NCI-H1417 treated with DMSO at 0.1 percent for 48 hours (cell line): ENCODE measurements at regions not wholly inside any gene's neighbourhood (a gene's known extent, or its start where the extent isn't known, plus 50 kb on each side); places are given as distances from the start of the nearest gene placed in this dataset.

Experiments used
- DNase-seq: peaks from one replicate; lab custom pipeline; 2025; lab: John Stamatoyannopoulos, UW

DNA sequence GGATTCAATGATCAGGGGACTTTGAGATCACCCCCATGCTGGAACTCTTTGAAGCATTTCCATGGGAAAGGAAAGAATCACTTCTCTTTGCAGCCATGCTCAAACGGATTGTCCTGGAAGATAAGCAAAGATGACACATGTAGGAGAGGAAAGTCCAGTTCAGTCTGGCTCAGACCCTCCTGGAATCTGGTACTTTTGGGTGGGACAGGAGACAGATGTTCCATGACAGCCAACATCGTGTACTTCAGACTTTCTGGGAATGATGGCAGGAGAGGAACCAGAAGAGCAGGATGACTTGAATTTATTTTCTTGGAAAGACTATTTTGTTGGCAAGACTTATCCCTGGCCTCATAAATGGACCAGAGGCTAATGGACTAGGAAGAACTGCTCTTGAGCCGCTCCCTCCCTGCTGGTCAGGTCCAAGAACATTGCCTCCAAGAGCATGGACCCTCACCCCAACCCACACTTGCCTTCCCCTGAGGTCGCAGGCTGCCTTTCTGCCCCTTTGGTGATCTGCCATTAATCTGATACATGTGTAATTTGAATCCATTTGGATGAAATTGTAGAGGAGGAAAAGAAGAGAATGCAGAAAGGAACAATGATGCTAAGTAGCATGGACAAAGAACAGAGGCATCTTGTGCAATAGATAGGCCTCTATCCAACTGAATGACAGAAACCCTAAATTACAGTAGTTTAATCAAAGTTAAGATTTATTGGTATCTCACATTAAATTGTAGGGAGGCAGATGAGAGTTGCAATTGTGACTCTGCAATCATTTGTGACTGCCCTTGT lies 201.0 kb downstream of the SNX19 start:
- no peak for DNase-seq

DNA sequence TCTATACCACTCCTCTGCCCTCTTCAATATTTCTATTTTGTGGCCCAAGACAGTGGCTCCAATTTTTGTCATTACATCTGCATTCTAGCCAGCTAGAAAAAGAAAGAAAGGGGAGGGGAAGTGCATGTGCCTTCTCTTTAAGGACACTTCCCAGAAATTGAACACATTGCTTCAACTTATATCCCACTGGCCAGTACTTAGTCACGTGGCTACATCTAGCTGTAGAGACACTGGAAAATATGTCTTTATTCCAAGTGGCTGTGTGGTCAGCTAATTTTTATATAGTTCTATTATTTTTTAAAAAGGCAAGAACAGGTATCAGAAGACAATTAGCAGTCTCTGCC lies 200.4 kb downstream of the SNX19 start:
- DNase-seq, result no peak

GRCh38 chr11:130718120-130718519 lies 198.2 kb downstream of the SNX19 start:
- DNase-seq, result no peak

DNA sequence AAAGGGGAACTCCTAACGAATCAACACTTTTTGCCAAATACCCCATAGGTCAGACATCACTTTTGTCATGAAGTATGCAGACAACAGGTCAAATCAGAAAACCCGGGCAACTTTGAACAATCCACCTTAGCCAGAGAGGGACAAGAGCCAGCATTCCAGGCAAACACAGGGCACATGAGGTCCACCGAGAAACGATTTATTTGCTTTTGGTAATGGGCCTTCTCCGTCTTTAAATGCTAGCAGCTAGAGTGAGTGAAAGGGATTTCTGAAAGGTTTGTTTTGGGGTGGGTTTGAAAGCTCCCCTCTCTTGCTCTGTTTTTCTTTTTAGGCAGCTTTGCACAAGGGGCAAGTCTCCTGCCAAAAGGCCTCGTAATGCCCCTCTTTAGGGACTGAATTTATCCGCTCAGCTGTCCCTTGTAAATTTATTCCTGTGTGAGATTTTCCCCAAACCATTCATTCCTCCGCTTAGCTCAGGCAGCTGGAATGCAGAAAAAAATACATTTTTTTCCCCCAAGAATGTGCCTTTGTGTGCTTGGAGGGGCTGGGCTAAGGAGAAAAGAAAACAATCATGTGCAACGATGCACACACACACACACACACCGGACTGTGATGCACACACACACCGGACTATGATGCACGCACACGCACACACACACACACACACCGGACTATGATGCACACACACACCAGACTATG lies 196.9 kb downstream of the SNX19 start:
- no peak for DNase-seq

GRCh38 chr11:130720232-130721022 lies 195.9 kb downstream of the SNX19 start:
- DNase-seq, result no peak

GRCh38 chr11:130721023-130721681 lies 195.1 kb downstream of the SNX19 start:
- no peak for DNase-seq

DNA sequence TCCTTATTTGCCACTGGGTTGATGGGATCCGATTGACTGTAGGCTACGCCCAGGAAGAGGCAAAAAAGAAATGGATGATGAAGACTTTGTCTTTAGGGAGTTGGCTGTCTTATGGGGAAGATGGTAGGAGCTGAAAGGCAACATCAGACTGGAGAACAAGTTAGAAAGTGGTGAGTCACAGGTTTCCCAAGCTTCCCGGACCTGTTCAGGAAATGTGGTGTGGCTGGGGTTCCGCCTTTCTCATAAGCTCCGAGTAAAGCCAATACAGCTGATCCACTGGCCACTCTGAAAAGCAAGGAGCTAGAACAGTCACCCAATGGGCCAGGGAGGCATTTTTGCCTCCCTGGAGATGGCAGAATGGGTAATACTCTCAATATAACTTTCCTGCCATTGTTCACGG lies 194.5 kb downstream of the SNX19 start:
- DNase-seq, result no peak

GRCh38 chr11:130722401-130722800 lies 193.9 kb downstream of the SNX19 start:
- DNase-seq, result no peak

GRCh38 chr11:130725421-130726233 lies 190.7 kb downstream of the SNX19 start:
- DNase-seq, result no peak

GRCh38 chr11:130726234-130727037 lies 189.8 kb downstream of the SNX19 start:
- DNase-seq, result no peak

GRCh38 chr11:130727157-130728119 lies 188.8 kb downstream of the SNX19 start:
- DNase-seq, result no peak

DNA sequence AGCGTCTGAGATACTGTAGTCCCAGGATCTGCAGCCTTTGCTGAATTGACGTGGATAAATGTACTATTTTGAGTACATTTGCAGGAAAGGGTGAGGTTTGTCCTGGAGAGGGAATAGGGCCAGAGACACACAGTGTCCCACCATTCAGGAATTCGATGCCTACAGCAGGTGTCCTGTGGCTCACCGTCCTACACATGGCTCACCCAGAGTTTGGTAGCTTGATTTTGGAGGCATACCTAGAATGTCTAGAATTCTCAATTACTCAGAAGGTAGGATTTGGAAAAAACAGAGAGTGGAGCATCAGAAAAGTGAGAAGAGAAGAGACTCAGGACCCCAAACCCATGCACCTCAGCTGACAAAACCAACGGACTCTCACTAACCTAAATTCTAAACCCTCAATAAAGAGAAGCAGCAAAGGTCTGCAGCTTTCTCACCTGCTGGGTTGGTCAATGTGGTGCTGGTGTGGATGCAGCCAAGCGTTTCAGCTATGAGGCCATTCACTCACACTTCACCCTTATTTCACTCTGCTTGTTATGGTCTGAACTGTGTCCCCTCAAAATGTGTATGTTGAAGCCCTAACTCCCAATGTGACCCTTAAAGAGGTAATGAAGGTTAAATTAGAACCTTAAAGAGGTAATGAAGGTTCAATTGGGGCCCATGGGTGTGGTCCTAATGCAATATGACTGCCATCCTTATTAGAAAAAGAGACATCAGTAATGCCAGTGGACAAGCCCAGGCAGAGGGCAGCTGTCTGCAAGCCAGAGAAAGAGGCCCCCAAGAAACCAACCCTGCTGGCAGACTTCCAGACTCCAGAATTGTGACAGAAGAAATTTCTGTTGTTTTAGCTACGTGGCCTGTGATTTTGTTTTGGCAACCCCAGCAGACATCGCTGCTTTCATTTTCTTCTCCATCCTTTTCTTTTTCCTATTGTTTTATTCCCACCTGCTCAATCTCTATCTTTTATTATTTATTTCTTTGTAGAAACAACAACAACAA lies 187.8 kb downstream of the SNX19 start:
- no peak for DNase-seq

GRCh38 chr11:130729193-130729592 lies 187.1 kb downstream of the SNX19 start:
- DNase-seq, result no peak

DNA sequence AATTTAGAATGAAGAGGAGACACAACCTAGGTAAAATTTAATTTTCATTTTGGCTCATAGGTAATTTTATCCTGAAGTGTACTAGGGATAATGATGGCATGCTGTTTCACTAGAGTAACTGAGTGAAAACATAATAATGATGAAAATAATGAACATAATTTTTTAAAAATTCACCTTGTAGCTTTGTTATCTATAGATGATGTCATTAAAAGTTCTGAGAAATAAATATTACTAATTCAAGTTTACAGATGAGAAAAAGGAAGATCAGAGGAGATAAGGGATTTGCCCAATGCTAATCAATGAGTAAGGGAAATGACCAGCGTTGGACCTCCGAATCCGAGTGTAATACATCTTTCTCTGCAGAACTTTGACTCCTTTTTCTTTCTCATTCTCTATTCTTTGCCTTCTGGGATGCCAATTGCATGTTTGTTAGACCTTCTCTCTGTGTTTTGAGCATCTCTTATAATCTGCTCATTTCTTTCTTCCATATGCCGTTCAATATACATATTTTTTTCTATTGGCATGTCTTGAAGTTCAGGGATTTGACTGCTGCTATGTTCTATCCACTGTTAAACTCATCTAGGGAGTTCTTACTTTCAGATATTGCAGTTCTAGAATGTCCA lies 186.5 kb downstream of the SNX19 start:
- DNase-seq, result no peak

DNA sequence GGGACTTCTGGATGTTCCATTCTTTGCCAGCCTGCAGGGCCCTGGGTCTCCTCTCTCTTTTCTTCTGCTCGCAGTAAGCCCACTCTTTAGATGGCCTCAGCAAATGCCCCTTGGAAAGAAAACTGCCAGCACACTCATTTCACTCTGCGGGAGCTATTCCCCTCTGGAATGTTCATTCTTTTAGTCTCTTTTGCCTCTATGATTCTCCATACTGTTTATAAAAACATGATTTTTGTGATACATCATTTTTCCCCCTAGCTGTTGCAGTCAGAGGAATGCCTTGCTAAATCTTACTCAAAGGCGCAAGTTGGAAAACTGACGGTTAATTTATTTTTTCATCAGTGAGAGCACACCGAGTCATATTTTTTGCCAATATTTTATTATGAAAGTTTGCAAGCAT lies 184.9 kb downstream of the SNX19 start:
- DNase-seq, result no peak

DNA sequence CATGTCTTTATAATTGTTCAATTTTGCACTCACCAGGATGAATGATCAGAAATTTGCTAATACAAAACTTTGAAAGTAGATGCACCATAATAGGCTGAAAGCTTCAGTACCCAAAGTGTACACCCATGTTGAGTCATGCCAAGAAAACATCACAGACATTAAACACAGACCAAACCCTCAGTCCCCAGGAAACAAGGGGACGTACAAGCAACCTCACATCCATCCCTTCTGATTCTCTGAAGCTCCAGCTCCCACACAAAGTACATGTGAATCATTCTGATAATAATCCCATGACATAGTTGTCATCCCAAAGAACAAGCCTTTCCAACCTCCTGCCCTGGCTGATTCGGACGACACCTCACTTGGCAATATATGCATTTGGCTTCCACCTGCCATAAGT lies 183.8 kb downstream of the SNX19 start:
- no peak for DNase-seq

DNA sequence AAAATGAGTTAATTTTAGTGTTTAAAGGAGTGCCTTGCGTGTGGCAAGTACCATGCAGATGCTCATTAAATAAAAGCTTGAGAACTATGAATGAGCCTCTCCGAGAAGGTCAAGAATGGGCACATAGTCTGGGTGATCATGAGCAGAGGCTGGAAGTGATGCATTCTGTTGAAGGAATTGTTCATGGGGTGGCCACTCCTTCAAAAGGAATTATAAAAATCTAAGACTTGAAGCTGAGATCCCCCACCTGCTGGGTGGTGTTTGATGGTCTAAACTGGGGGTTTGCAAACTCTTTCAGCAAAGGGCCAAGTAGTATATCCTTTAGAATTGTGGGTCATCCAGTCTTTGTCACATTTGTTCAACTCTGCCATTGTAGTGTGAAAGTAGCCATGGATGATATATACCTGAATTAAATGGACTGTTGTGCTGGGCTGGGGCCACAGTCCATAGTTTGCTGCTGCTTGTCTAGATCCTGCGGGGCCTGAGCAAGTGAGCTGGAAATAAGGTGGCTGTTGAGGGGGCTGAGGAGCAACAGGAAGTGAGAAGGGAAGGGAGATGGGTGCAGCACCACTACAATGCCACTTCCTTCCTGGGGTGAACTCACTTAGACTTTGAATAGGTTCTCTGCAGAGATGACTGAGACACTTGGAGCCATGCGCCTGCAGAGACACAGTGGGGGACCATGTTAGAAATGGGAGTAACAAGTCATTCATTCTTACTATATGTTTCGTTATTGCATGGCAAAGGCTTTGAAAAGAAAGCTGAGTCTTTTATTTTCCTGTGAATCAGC lies 179.0 kb downstream of the SNX19 start:
- DNase-seq, result no peak
